Spleen (tissue), 11 donors: ENCODE measurements at regions not wholly inside any gene's neighbourhood (a gene's known extent, or its start where the extent isn't known, plus 50 kb on each side); places are given as distances from the start of the nearest gene placed in this dataset.

Source experiments
- DNase-seq: peaks from one replicate; pipeline ENCODE4 v3.0.0-alpha.2; 2020
- H3K27ac ChIP-seq, 8 donors: fragments of 200-600 bp; sonication (generic) in 7 of 8; 1 replicate in 4 of 8; 2 replicates in 4 of 8; pipeline versions ENCODE4 v1.5.0 to v1.8.0; 2016 to 2021; ENCODE audit warnings: inconsistent platforms in 4 of 8, mild to moderate bottlenecking in 4 of 8, moderate library complexity in 1 of 8
- H3K27me3 ChIP-seq, 7 donors: fragments of 200-600 bp; sonication (generic) in 6 of 7; replicated peaks in 1 of 7; 1 replicate in 4 of 7; 2 replicates in 3 of 7; pipeline versions ENCODE4 v1.5.0 to v1.8.0; 2016 to 2021; ENCODE audit warnings: inconsistent platforms in 3 of 7, mild to moderate bottlenecking in 1 of 7
- H3K36me3 ChIP-seq, 6 donors: fragments of 200-600 bp; sonication (generic) in 5 of 6; 1 replicate in 4 of 6; 2 replicates in 2 of 6; pipeline versions ENCODE4 v1.5.0 to v1.8.0; 2016 to 2021; ENCODE audit warnings: inconsistent platforms in 2 of 6
- H3K4me1 ChIP-seq, 6 donors: fragments of 200-600 bp; sonication (generic) in 5 of 6; 1 replicate in 3 of 6; 2 replicates in 3 of 6; pipeline versions ENCODE4 v1.5.0 to v1.8.0; 2016 to 2021; ENCODE audit warnings: inconsistent platforms in 3 of 6
- H3K4me3 ChIP-seq, 8 donors: fragments of 200-600 bp; sonication (generic) in 7 of 8; 1 replicate in 4 of 8; 2 replicates in 4 of 8; pipeline versions ENCODE4 v1.5.0 to v1.8.0; 2016 to 2021; ENCODE audit warnings: inconsistent platforms in 4 of 8, mild to moderate bottlenecking in 4 of 8, moderate library complexity in 2 of 8
- H3K9me3 ChIP-seq, 8 donors: fragments of 200-600 bp; sonication (generic) in 7 of 8; 1 replicate in 4 of 8; 2 replicates in 4 of 8; pipeline versions ENCODE4 v1.5.0 to v1.8.0; 2016 to 2021; ENCODE audit warnings: inconsistent platforms in 4 of 8
- POLR2A ChIP-seq, 3 donors: fragments of 450-650 bp; IDR thresholded peaks; one replicate each; pipeline ENCODE4 v1.5.1; 2017; ENCODE audit warnings: antibody characterized with exemption in 3 of 3, mild to moderate bottlenecking in 1 of 3
- POLR2AphosphoS5 ChIP-seq, 3 donors: sonication (generic); formaldehyde crosslinking; IDR thresholded peaks; one replicate each; pipeline ENCODE4 v1.5.1; 2017; ENCODE audit warnings: antibody characterized with exemption in 3 of 3
- WGBS, 5 donors: extraction: QIAGEN DNeasy Blood & Tissue Kit in 3 of 5; methylation state at CpG; one replicate each; pipeline versions ENCODE4 v1.1.5 to v1.1.7; 2013 to 2018; 5-methylcytosine and 5-hydroxymethylcytosine counted together
- intact Hi-C: fragments of 100-400 bp; cut with DNase I; formaldehyde crosslinking; loops from one replicate; pipeline ENCODE4 v1.15.0; 2023; ENCODE audit warnings: low total_unique reads
- TF ChIP-seq, protein P1 (sequence below), 11 experiments: fragments of 200-600 bp in 7 of 11; fragments of 450-650 bp in 4 of 11; sonication (generic) in 4 of 11; IDR thresholded peaks in 8 of 11; conservative IDR thresholded peaks in 3 of 11; 1 replicate in 7 of 11; 2 replicates in 4 of 11; pipeline versions ENCODE4 v1.4.0 to v1.8.0; 2016 to 2021; ENCODE audit warnings: antibody characterized with exemption in 11 of 11, inconsistent platforms in 4 of 11, mild to moderate bottlenecking in 1 of 11
- donor health status: healthy with polysubstance abuse.
- donor health status: DM: no; HTN: no; CAD: no; lungs with moderate emphysema.
- donor health status: DM: no; HTN: no; CAD: no.
- donor health status: Bipolar disorder and iron deficiency.
- donor health status: healthy.
- donor health status: DM: no; HTN: no; CAD: no.
- donor health status: DM: yes; HTN: yes; CAD: no.

DNA sequence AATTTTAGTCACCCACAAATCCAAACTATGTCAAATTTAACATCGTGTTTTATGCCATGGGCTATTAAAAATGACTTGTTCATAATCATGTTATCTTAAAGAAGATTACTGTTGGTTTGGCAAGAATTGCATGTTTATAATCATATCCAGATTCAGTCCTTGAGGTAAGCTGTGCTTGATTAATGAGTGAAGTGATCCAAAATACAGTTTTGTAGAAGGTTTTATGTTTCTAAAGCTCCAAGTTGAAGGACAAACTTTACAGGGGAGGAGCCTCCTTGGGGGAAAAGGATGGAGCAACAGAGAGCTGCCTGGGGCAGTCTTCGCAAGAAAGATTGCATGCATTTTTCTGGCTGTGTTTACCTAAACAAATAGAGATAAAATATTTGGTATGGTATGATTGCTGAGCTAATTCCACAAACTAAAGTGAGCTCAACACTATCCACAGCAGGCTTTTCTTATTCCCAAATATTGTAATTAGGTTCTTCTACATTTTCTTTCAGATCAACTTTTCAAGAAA lies 189.5 kb upstream of the TYRP1 start:
- intact Hi-C loops, result no loop called here
- Histone ChIP-seq H3K9me3 (peaks cover 0 to 28% (median 2%) of the 10 kb centered on the region in 8 donors), H3K27me3 (no peaks in the 10 kb centered on the region), H3K27ac (no peak overlapping the region), H3K4me1 (no peaks in the 10 kb centered on the region), H3K4me3 (no peak overlapping the region), H3K36me3 (no peaks in the 10 kb centered on the region)
- WGBS, 5 donors, result 57 to 74% (median 64%) methylated on average over 2 of the region's 2 CpGs
- DNase-seq, result no peak
- TF ChIP-seq, protein P1, sequence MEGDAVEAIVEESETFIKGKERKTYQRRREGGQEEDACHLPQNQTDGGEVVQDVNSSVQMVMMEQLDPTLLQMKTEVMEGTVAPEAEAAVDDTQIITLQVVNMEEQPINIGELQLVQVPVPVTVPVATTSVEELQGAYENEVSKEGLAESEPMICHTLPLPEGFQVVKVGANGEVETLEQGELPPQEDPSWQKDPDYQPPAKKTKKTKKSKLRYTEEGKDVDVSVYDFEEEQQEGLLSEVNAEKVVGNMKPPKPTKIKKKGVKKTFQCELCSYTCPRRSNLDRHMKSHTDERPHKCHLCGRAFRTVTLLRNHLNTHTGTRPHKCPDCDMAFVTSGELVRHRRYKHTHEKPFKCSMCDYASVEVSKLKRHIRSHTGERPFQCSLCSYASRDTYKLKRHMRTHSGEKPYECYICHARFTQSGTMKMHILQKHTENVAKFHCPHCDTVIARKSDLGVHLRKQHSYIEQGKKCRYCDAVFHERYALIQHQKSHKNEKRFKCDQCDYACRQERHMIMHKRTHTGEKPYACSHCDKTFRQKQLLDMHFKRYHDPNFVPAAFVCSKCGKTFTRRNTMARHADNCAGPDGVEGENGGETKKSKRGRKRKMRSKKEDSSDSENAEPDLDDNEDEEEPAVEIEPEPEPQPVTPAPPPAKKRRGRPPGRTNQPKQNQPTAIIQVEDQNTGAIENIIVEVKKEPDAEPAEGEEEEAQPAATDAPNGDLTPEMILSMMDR (IDR thresholded peaks at IDR 0.05 in 8 of 11, conservative IDR thresholded peaks at IDR 0.05 in 3 of 11), result no peak
- TF ChIP-seq POLR2AphosphoS5 (IDR thresholded peaks at IDR 0.05) (no peak), POLR2A (IDR thresholded peaks at IDR 0.05) (no peak)

DNA sequence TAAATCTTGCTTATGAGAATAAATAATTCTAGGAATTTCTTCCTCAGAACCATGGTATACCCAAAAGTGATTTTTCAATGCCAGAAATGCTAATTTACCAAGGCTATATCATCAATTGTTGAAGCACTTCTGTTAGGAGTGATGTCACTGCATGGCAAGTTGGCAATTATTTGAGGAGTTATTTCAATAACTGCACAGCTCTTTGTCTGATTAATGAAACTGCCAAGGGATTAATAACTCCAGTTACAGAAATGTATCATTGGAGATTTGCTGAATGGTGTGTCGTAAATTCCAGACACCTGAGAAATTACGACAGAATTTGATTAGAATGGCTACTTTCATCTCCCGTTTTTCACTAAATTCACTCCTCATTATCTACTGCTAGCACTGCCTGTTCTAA lies 182.6 kb upstream of the TYRP1 start:
- peaks cover 0 to 9% (median 0%) of the 10 kb centered on the region in 8 donors for H3K9me3 ChIP-seq
- H3K27ac ChIP-seq, result no peak overlapping the region
- no peak overlapping the region for H3K4me3 ChIP-seq
- no peaks in the 10 kb centered on the region for H3K4me1 ChIP-seq
- intact Hi-C loops, result no loop called here
- TF ChIP-seq, protein P1 (IDR thresholded peaks at IDR 0.05 in 8 of 11, conservative IDR thresholded peaks at IDR 0.05 in 3 of 11), result no peak
- no peak for TF ChIP-seq POLR2A (IDR thresholded peaks at IDR 0.05)
- no peak for TF ChIP-seq POLR2AphosphoS5 (IDR thresholded peaks at IDR 0.05)
- H3K27me3 ChIP-seq, result no peaks in the 10 kb centered on the region
- 54 to 87% (median 60%) methylated on average over 3 of the region's 3 CpGs for WGBS, 5 donors
- H3K36me3 ChIP-seq, result no peaks in the 10 kb centered on the region
- no peak for DNase-seq

DNA sequence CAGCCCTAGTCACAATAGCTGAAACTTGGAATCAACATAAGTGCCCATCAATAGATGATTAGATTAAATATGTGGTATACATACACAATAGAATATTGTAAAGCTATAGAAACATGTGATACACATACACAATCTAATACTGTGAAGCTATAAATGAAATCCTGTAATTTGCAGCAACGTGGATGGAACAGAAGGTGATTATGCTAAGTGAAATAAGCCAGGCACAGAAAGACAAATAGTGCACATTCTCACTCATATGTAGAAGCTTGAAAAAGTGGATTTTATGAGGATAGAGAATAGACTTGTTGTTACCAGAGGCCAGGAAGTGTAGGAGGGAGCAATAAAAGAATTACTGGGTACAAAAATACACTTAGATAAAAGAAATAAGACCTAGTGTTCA lies 181.5 kb upstream of the TYRP1 start:
- 41 to 67% (median 48%) methylated on average over 1 of the region's 1 CpG for WGBS, 5 donors
- no peaks in the 10 kb centered on the region for H3K36me3 ChIP-seq
- no peak for DNase-seq
- intact Hi-C loops, result no loop called here
- H3K4me3 ChIP-seq, result no peak overlapping the region
- peaks cover 0 to 6% (median 0%) of the 10 kb centered on the region in 8 donors for H3K9me3 ChIP-seq
- TF ChIP-seq, protein P1 (IDR thresholded peaks at IDR 0.05 in 8 of 11, conservative IDR thresholded peaks at IDR 0.05 in 3 of 11), result no peak
- TF ChIP-seq POLR2A (IDR thresholded peaks at IDR 0.05), result no peak
- TF ChIP-seq POLR2AphosphoS5 (IDR thresholded peaks at IDR 0.05), result no peak
- H3K4me1 ChIP-seq, result no peaks in the 10 kb centered on the region
- H3K27ac ChIP-seq, result no peak overlapping the region
- no peaks in the 10 kb centered on the region for H3K27me3 ChIP-seq

DNA sequence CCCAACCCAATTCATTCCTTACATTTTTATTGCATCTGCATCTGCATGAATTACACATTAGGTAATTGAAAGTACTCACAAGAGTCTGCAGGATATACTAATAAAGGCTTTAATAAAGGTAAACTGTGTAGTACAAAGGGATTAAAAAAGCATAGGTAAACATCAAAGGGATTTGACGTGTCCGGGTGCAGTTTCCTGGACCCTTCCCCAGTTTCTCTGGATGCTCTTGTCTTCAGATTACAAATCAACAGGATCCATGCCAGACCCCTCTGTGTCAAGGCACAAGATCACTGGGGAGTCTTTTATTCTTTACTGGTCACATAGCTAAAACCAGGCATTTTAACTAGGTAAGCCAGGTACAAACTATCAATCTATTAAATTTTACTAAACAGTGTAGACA lies 177.2 kb upstream of the TYRP1 start:
- intact Hi-C loops, result no loop called here
- no peak for DNase-seq
- Histone ChIP-seq H3K9me3 (no peaks in the 10 kb centered on the region), H3K27ac (no peak overlapping the region), H3K4me1 (no peaks in the 10 kb centered on the region), H3K36me3 (no peaks in the 10 kb centered on the region), H3K27me3 (no peaks in the 10 kb centered on the region), H3K4me3 (no peak overlapping the region)
- WGBS, 5 donors, result 71 to 84% (median 83%) methylated on average over 2 of the region's 2 CpGs
- TF ChIP-seq, protein P1 (IDR thresholded peaks at IDR 0.05 in 8 of 11, conservative IDR thresholded peaks at IDR 0.05 in 3 of 11), result no peak
- TF ChIP-seq POLR2AphosphoS5 (IDR thresholded peaks at IDR 0.05), result no peak
- TF ChIP-seq POLR2A (IDR thresholded peaks at IDR 0.05), result no peak
